SK-N-SH (cell line): ENCODE measurements at regions not wholly inside any gene's neighbourhood (a gene's known extent, or its start where the extent isn't known, plus 50 kb on each side); places are given as distances from the start of the nearest gene placed in this dataset.

Experiments used
- CTCF ChIA-PET: fragments of 300-600, 350-600 bp; formaldehyde crosslinking; extraction: SDS; loops from one replicate; lab custom pipeline; 2021; lab: Yijun Ruan, JAX
- POLR2A ChIA-PET: fragments of 350-600 bp; sonication (Branson Sonifier 250); formaldehyde crosslinking; extraction: SDS; loops from one replicate; lab custom pipeline; 2020; ENCODE audit warnings: antibody characterized with exemption, inconsistent platforms; lab: Yijun Ruan, JAX
- DNase-seq: peaks from one replicate; pipeline ENCODE4 v3.0.0; 2012
- H2AFZ ChIP-seq: fragments of 200-600 bp; sonication (generic); 2 replicates; pipeline ENCODE4 v1.8.1; 2016; ENCODE audit warnings: antibody characterized with exemption, mild to moderate bottlenecking, low read depth
- H3F3A ChIP-seq: fragments of 200-600 bp; sonication (generic); replicated peaks from 2 replicates; pipeline ENCODE3; 2016; ENCODE audit warnings: antibody characterized with exemption, mild to moderate bottlenecking; ENCODE audit not compliant: insufficient read depth
- H3K27ac ChIP-seq, 2 experiments: fragments of 200-500 bp in 1 of 2; fragments of 200-600 bp in 1 of 2; sonication (Bioruptor generic) in 1 of 2; sonication (generic), shearing (Covaris generic) in 1 of 2; 2 replicates each; pipeline versions ENCODE4 v1.5.1 to v1.6.1; 2014 to 2016; ENCODE audit warnings: low read depth in 2 of 2, inconsistent platforms in 1 of 2, low read length in 1 of 2, mild to moderate bottlenecking in 1 of 2, mixed read lengths in 1 of 2
- H3K27me3 ChIP-seq: fragments of 200-600 bp; sonication (generic), shearing (Covaris generic); 2 replicates; pipeline ENCODE4 v1.6.1; 2016; ENCODE audit warnings: mixed run types; ENCODE audit not compliant: insufficient read depth
- H3K36me3 ChIP-seq, 2 experiments: fragments of 200-500 bp in 1 of 2; fragments of 200-600 bp in 1 of 2; sonication (Bioruptor generic) in 1 of 2; sonication (generic) in 1 of 2; replicated peaks in 1 of 2; 2 replicates each; pipeline versions ENCODE3 to v1.5.1; 2014 to 2016; ENCODE audit warnings: low read length in 1 of 2, mild to moderate bottlenecking in 1 of 2; ENCODE audit not compliant: insufficient read depth in 2 of 2, control insufficient read depth in 1 of 2
- H3K4me1 ChIP-seq, 2 experiments: fragments of 200-500 bp in 1 of 2; fragments of 200-600 bp in 1 of 2; sonication (Bioruptor generic) in 1 of 2; sonication (generic), shearing (Covaris generic) in 1 of 2; 2 replicates each; pipeline versions ENCODE4 v1.5.1 to v1.6.1; 2014 to 2016; ENCODE audit warnings: low read depth in 1 of 2, low read length in 1 of 2, mixed run types in 1 of 2; ENCODE audit not compliant: insufficient read depth in 2 of 2, control insufficient read depth in 1 of 2
- H3K4me2 ChIP-seq: fragments of 200-600 bp; sonication (generic), shearing (Covaris generic); 2 replicates; pipeline ENCODE4 v1.6.1; 2017; ENCODE audit warnings: mixed run types
- H3K4me3 ChIP-seq, 2 experiments: fragments of 200-500 bp in 1 of 2; fragments of 200-600 bp in 1 of 2; sonication (Bioruptor generic) in 1 of 2; sonication (generic), shearing (Covaris generic) in 1 of 2; 2 replicates each; pipeline versions ENCODE4 v1.5.1 to v1.8.1; 2014 to 2016; ENCODE audit warnings: low read depth in 2 of 2, inconsistent platforms in 1 of 2, low read length in 1 of 2, mild to moderate bottlenecking in 1 of 2, mixed read lengths in 1 of 2, moderate library complexity in 1 of 2
- H3K79me2 ChIP-seq: fragments of 200-600 bp; sonication (generic); 2 replicates; pipeline ENCODE4 v1.8.1; 2017; ENCODE audit warnings: mild to moderate bottlenecking; ENCODE audit not compliant: insufficient read depth
- H3K9ac ChIP-seq: fragments of 200-600 bp; sonication (generic); 2 replicates; pipeline ENCODE4 v1.6.1; 2017; ENCODE audit warnings: mixed run types
- H3K9me2 ChIP-seq: fragments of 200-600 bp; sonication (generic); 2 replicates; pipeline ENCODE4 v1.6.1; 2017; ENCODE audit warnings: mixed run types
- H3K9me3 ChIP-seq: fragments of 200-600 bp; sonication (generic); 2 replicates; pipeline ENCODE4 v1.6.1; 2017; ENCODE audit warnings: mixed run types, mild to moderate bottlenecking, moderate library complexity
- H4K20me1 ChIP-seq: fragments of 200-600 bp; sonication (generic); 2 replicates; pipeline ENCODE4 v1.6.1; 2017; ENCODE audit warnings: mild to moderate bottlenecking, mixed run types; ENCODE audit not compliant: insufficient read depth
- CTCF ChIP-seq: fragments of 200-600 bp; sonication (generic); IDR thresholded peaks from 2 replicates; pipeline ENCODE4 v1.6.1; 2017; ENCODE audit warnings: antibody characterized with exemption, mild to moderate bottlenecking, moderate library complexity
- EZH2phosphoT487 ChIP-seq: fragments of 200-600 bp; sonication (generic); IDR thresholded peaks from 2 replicates; pipeline ENCODE4 v1.6.1; 2017; ENCODE audit warnings: low read depth, mixed run types, mild to moderate bottlenecking, antibody characterized with exemption, moderate library complexity, borderline replicate concordance
- FOSL2 ChIP-seq: IDR thresholded peaks from 2 replicates; pipeline ENCODE4 v1.4.0; 2012; ENCODE audit warnings: low read depth, mild to moderate bottlenecking, moderate library complexity, borderline replicate concordance
- IRF3 ChIP-seq: fragments of 150-350 bp; IDR thresholded peaks from 2 replicates; pipeline ENCODE4 v1.6.1; 2016; ENCODE audit warnings: mild to moderate bottlenecking, low read depth, low read length
- MEF2A ChIP-seq: IDR thresholded peaks from 2 replicates; pipeline ENCODE4 v1.4.0; 2012; ENCODE audit warnings: low read depth, borderline replicate concordance
- RCOR1 ChIP-seq: fragments of 150-350 bp; IDR thresholded peaks from 2 replicates; pipeline ENCODE4 v1.6.1; 2017; ENCODE audit warnings: antibody characterized with exemption, low read length
- REST ChIP-seq: IDR thresholded peaks from 2 replicates; pipeline ENCODE4 v1.6.1; 2012; ENCODE audit warnings: mild to moderate bottlenecking, low read depth, low read length, moderate library complexity
- RFX5 ChIP-seq: IDR thresholded peaks from 2 replicates; pipeline ENCODE4 v1.6.1; 2012; ENCODE audit warnings: mild to moderate bottlenecking, improper control_type of control experiment, low read length
- RXRA ChIP-seq: IDR thresholded peaks from 2 replicates; pipeline ENCODE4 v1.4.0; 2012; ENCODE audit warnings: low read depth, mild to moderate bottlenecking, borderline replicate concordance
- SMC3 ChIP-seq: IDR thresholded peaks from 2 replicates; pipeline ENCODE4 v1.6.1; 2012; ENCODE audit warnings: low read depth, low read length, improper control_type of control experiment
- TCF12 ChIP-seq: IDR thresholded peaks from 2 replicates; pipeline ENCODE4 v1.4.0; 2012
- USF1 ChIP-seq: IDR thresholded peaks from 2 replicates; pipeline ENCODE4 v1.4.0; 2012; ENCODE audit warnings: low read depth, borderline replicate concordance
- WGBS: methylation state at CpG from one replicate; pipeline ENCODE4 v1.1.6; 2017; ENCODE audit warnings: low lambda C conversion rate; 5-methylcytosine and 5-hydroxymethylcytosine counted together

GRCh38 chr4:181688432-181688831, 554.8 kb upstream of the TENM3 start:
- POLR2A ChIA-PET, result no interaction called here
- H3K79me2 ChIP-seq, result no peaks in the 10 kb centered on the region
- DNase-seq, result no peak
- H3K9ac ChIP-seq, result no peak overlapping the region
- H4K20me1 ChIP-seq, result no peaks in the 10 kb centered on the region
- no peak for TF ChIP-seq MEF2A
- no peak for TF ChIP-seq IRF3
- TF ChIP-seq EZH2phosphoT487, result no peak
- no peak for TF ChIP-seq RXRA
- TF ChIP-seq CTCF, result no peak
- no peak for TF ChIP-seq RCOR1
- no peak for TF ChIP-seq TCF12
- no peak for TF ChIP-seq REST
- TF ChIP-seq RFX5, result no peak
- no peak for TF ChIP-seq FOSL2
- TF ChIP-seq USF1, result no peak
- no peak for TF ChIP-seq SMC3
- H3K27me3 ChIP-seq, result no peaks in the 10 kb centered on the region
- CTCF ChIA-PET, result interaction anchor here (0.7 kb wide), 1 partner anchor 9 kb away, joined by 4 read pairs; no protein-coding TSS in a partner anchor
- peaks cover 5% of the 10 kb centered on the region for H3F3A ChIP-seq
- H3K36me3 ChIP-seq, result no peaks in the 10 kb centered on the region
- 0 out of 2 replicates have a peak overlapping the region, but pooled peaks have one; percentile 5 for H3K4me2 ChIP-seq
- no peak overlapping the region for H3K27ac ChIP-seq
- peaks cover 0 to 6% of the 10 kb centered on the region in 2 experiments; a peak in 2 of 4 replicates for H3K4me1 ChIP-seq
- H3K9me2 ChIP-seq, result no peaks in the 10 kb centered on the region
- no peaks in the 10 kb centered on the region for H3K9me3 ChIP-seq
- peak overlapping the region; percentile 20; the same call in 1 of the 2 replicates for H2AFZ ChIP-seq
- no peak overlapping the region for H3K4me3 ChIP-seq
- 59% methylated on average over 3 of the region's 3 CpGs for WGBS
